Prostate gland (tissue), 2 donors: ENCODE measurements at regions not wholly inside any gene's neighbourhood (a gene's known extent, or its start where the extent isn't known, plus 50 kb on each side); places are given as distances from the start of the nearest gene placed in this dataset.

Experiments used
- DNase-seq: peaks from one replicate; pipeline ENCODE4 v3.0.0-alpha.2; 2019; ENCODE audit warnings: low spot score
- H3K27ac ChIP-seq, 2 donors: fragments of 200-600 bp; sonication (generic); 2 replicates each; pipeline ENCODE4 v1.5.1; 2017 to 2019
- H3K27me3 ChIP-seq: fragments of 200-600 bp; sonication (generic); replicated peaks from 2 replicates; pipeline ENCODE4 v1.5.1; 2019; ENCODE audit not compliant: insufficient read depth
- H3K36me3 ChIP-seq, 2 donors: fragments of 200-600 bp; sonication (generic); 1 replicate in 1 of 2; 2 replicates in 1 of 2; pipeline versions ENCODE4 v1.5.1 to v1.8.1; 2017 to 2019
- H3K4me1 ChIP-seq: fragments of 200-600 bp; sonication (generic); replicated peaks from 2 replicates; pipeline ENCODE4 v1.5.1; 2019
- H3K4me3 ChIP-seq, 2 donors: fragments of 200-600 bp; sonication (generic); 2 replicates each; pipeline ENCODE4 v1.5.1; 2017 to 2019
- H3K9me3 ChIP-seq: fragments of 200-600 bp; sonication (generic); 2 replicates; pipeline ENCODE4 v1.5.1; 2017
- CTCF ChIP-seq, 4 experiments: fragments of 200-600 bp in 2 of 4; fragments of 450-650 bp in 2 of 4; sonication (generic) in 2 of 4; IDR thresholded peaks; 1 replicate in 3 of 4; 2 replicates in 1 of 4; pipeline ENCODE4 v1.5.1; 2016 to 2019; ENCODE audit warnings: antibody characterized with exemption in 4 of 4, mild to moderate bottlenecking in 2 of 4, moderate library complexity in 2 of 4
- POLR2A ChIP-seq: fragments of 450-650 bp; IDR thresholded peaks from one replicate; pipeline ENCODE4 v1.6.1; 2016; ENCODE audit warnings: antibody characterized with exemption, mild to moderate bottlenecking
- POLR2AphosphoS5 ChIP-seq: sonication (generic); formaldehyde crosslinking; IDR thresholded peaks from one replicate; pipeline ENCODE4 v1.6.1; 2017; ENCODE audit warnings: antibody characterized with exemption
- WGBS: methylation state at CpG from one replicate; pipeline ENCODE4 v1.1.5; 2018; 5-methylcytosine and 5-hydroxymethylcytosine counted together
- intact Hi-C: fragments of 100-400 bp; cut with DNase I; formaldehyde crosslinking; loops from one replicate; pipeline ENCODE4 v1.14.2; 2022

GRCh38 chr3:64454179-64454578, 228.9 kb upstream of the PRICKLE2 start:
- no peak for TF ChIP-seq CTCF (IDR thresholded peaks at IDR 0.05)
- TF ChIP-seq POLR2A: no peak
- no peak for TF ChIP-seq POLR2AphosphoS5
- WGBS: 73% methylated on average over 3 of the region's 3 CpGs
- Histone ChIP-seq H3K27ac (no peak overlapping the region), H3K27me3 (no peaks in the 10 kb centered on the region), H3K4me1 (no peaks in the 10 kb centered on the region), H3K9me3 (no peaks in the 10 kb centered on the region), H3K36me3 (no peaks in the 10 kb centered on the region), H3K4me3 (no peak overlapping the region)
- DNase-seq: no peak
- intact Hi-C loops: no loop called here

- H3K9me3 ChIP-seq: no peaks in the 10 kb centered on the region
- H3K27me3 ChIP-seq: no peaks in the 10 kb centered on the region
- no peaks in the 10 kb centered on the region for H3K36me3 ChIP-seq
- no peak overlapping the region for H3K27ac ChIP-seq
- TF ChIP-seq POLR2AphosphoS5 (peak; percentile 6), CTCF (IDR thresholded peaks at IDR 0.05) (no peak)
- 51% methylated on average over 6 of the region's 6 CpGs for WGBS
- no peaks in the 10 kb centered on the region for H3K4me1 ChIP-seq
- intact Hi-C loops: no loop called here
- no peak for DNase-seq
- no peak overlapping the region for H3K4me3 ChIP-seq
Measured at GRCh38 chr3:64451283-64452012, 226.2 kb upstream of the PRICKLE2 start.

- H3K4me1 ChIP-seq: no peaks in the 10 kb centered on the region
- 85% methylated on average over 5 of the region's 5 CpGs for WGBS
- H3K36me3 ChIP-seq: no peaks in the 10 kb centered on the region
- H3K27ac ChIP-seq: no peak overlapping the region
- H3K27me3 ChIP-seq: no peaks in the 10 kb centered on the region
- intact Hi-C loops: no loop called here
- TF ChIP-seq POLR2A (no peak), CTCF (IDR thresholded peaks at IDR 0.05) (no peak), POLR2AphosphoS5 (no peak)
- H3K4me3 ChIP-seq: no peak overlapping the region
- H3K9me3 ChIP-seq: no peaks in the 10 kb centered on the region
- no peak for DNase-seq
Measured at GRCh38 chr3:64450396-64450956, 225.2 kb upstream of the PRICKLE2 start.

GRCh38 chr3:64449026-64449425, 223.8 kb upstream of the PRICKLE2 start:
- Histone ChIP-seq H3K36me3 (no peaks in the 10 kb centered on the region), H3K4me1 (no peaks in the 10 kb centered on the region), H3K27ac (no peak overlapping the region), H3K9me3 (no peaks in the 10 kb centered on the region), H3K27me3 (no peaks in the 10 kb centered on the region), H3K4me3 (no peak overlapping the region)
- 96% methylated on average over 2 of the region's 2 CpGs for whole genome bisulfite sequencing
- no peak for TF ChIP-seq POLR2A
- DNase-seq: no peak
- intact Hi-C loops: no loop called here

GRCh38 chr3:64445944-64446300, 220.7 kb upstream of the PRICKLE2 start:
- H3K4me1 ChIP-seq: no peaks in the 10 kb centered on the region
- DNase-seq: no peak
- no peaks in the 10 kb centered on the region for H3K9me3 ChIP-seq
- H3K36me3 ChIP-seq: no peaks in the 10 kb centered on the region
- TF ChIP-seq POLR2A (no peak), POLR2AphosphoS5 (no peak), CTCF (IDR thresholded peaks at IDR 0.05) (no peak)
- H3K27ac ChIP-seq: no peak overlapping the region
- intact Hi-C loops: no loop called here
- WGBS: 69% methylated on average over 5 of the region's 5 CpGs
- H3K4me3 ChIP-seq: no peak overlapping the region
- no peaks in the 10 kb centered on the region for H3K27me3 ChIP-seq
